ENCODE measurements at regions not wholly inside any gene's neighbourhood (a gene's known extent, or its start where the extent isn't known, plus 50 kb on each side); places are given as distances from the start of the nearest gene placed in this dataset.

- H3K9ac ChIP-seq: no peak overlapping the region
- CTCF ChIA-PET: interaction anchor here (1.6 kb wide), 1 partner anchor 23 kb away, joined by 5 read pairs; no protein-coding TSS in a partner anchor
- H3K9me3 ChIP-seq: no peaks in the 10 kb centered on the region
- H3K79me2 ChIP-seq (ENCODE audit: insufficient read depth): no peaks in the 10 kb centered on the region
- no peak overlapping the region for H3K4me3 ChIP-seq (ENCODE audit: low read depth in 2 of 2, low read length in 1 of 2)
- H3K27me3 ChIP-seq (ENCODE audit: insufficient read depth): no peaks in the 10 kb centered on the region
- no peak overlapping the region for H2AFZ ChIP-seq (ENCODE audit: low read depth)
- H3K9me2 ChIP-seq: no peaks in the 10 kb centered on the region
- H3K36me3 ChIP-seq (replicated peaks in 1 of 2; ENCODE audit: control insufficient read depth in 1 of 2, insufficient read depth in 2 of 2, low read length in 1 of 2): no peaks in the 10 kb centered on the region
- POLR2A ChIA-PET: no interaction called here
- H3F3A ChIP-seq (replicated peaks; ENCODE audit: insufficient read depth): no peaks in the 10 kb centered on the region
- no peak for TF ChIP-seq PBX3 (IDR thresholded peaks at IDR 0.05)
- no peak for TF ChIP-seq SMC3 (IDR thresholded peaks at IDR 0.05; ENCODE audit: low read depth, low read length)
- no peak for TF ChIP-seq SIN3A (IDR thresholded peaks at IDR 0.05; ENCODE audit: borderline replicate concordance, low read depth, low read length)
- TF ChIP-seq MEF2A (IDR thresholded peaks at IDR 0.05; ENCODE audit: borderline replicate concordance, low read depth): no peak
- TF ChIP-seq ZBTB33 (IDR thresholded peaks at IDR 0.05; ENCODE audit: borderline replicate concordance, low read depth): no peak
- TF ChIP-seq GATA2 (CRISPR knock-in tag; IDR thresholded peaks at IDR 0.05): no peak
- no peak for TF ChIP-seq EP300 (IDR thresholded peaks at IDR 0.05; ENCODE audit: borderline replicate concordance in 1 of 2, low read depth in 1 of 2, low read length in 1 of 2)
- no peak for TF ChIP-seq POLR2AphosphoS5 (IDR thresholded peaks at IDR 0.05; ENCODE audit: low read depth, low read length)
- no peak overlapping the region for H3K27ac ChIP-seq (ENCODE audit: low read depth in 2 of 2, low read length in 1 of 2)
- H3K4me2 ChIP-seq: no peak overlapping the region
- H4K20me1 ChIP-seq (ENCODE audit: insufficient read depth): no peaks in the 10 kb centered on the region
- no peak for DNase-seq
- 0% methylated on average over 4 of the region's 4 CpGs for WGBS (ENCODE audit: low lambda C conversion rate)
- no peaks in the 10 kb centered on the region for H3K4me1 ChIP-seq (ENCODE audit: control insufficient read depth in 1 of 2, insufficient read depth in 2 of 2, low read depth in 1 of 2, low read length in 1 of 2)
These were observed 948.2 kb upstream of the FAM98A start for GRCh38 chr2:34547340-34547739.

- ChIA-PET CTCF (no interaction called here), POLR2A (no interaction called here)
- Histone ChIP-seq H3K4me3 (ENCODE audit: low read depth in 2 of 2, low read length in 1 of 2) (no peak overlapping the region), H3K9ac (no peak overlapping the region), H3K4me1 (ENCODE audit: control insufficient read depth in 1 of 2, insufficient read depth in 2 of 2, low read depth in 1 of 2, low read length in 1 of 2) (no peaks in the 10 kb centered on the region), H3K4me2 (no peak overlapping the region), H3K9me3 (no peaks in the 10 kb centered on the region), H3K9me2 (no peaks in the 10 kb centered on the region), H3K36me3 (replicated peaks in 1 of 2; ENCODE audit: control insufficient read depth in 1 of 2, insufficient read depth in 2 of 2, low read length in 1 of 2) (no peaks in the 10 kb centered on the region), H2AFZ (ENCODE audit: low read depth) (no peak overlapping the region), H3K27ac (ENCODE audit: low read depth in 2 of 2, low read length in 1 of 2) (no peak overlapping the region), H3F3A (replicated peaks; ENCODE audit: insufficient read depth) (no peaks in the 10 kb centered on the region), H4K20me1 (ENCODE audit: insufficient read depth) (no peaks in the 10 kb centered on the region), H3K27me3 (ENCODE audit: insufficient read depth) (no peaks in the 10 kb centered on the region), H3K79me2 (ENCODE audit: insufficient read depth) (no peaks in the 10 kb centered on the region)
- WGBS (ENCODE audit: low lambda C conversion rate): 28% methylated on average over 10 of the region's 12 CpGs
- TF ChIP-seq TAF1 (IDR thresholded peaks at IDR 0.05; ENCODE audit: borderline replicate concordance, low read depth, low read length): no peak
- no peak for TF ChIP-seq SMC3 (IDR thresholded peaks at IDR 0.05; ENCODE audit: low read depth, low read length)
- TF ChIP-seq ZBTB33 (IDR thresholded peaks at IDR 0.05; ENCODE audit: borderline replicate concordance, low read depth): no peak
- no peak for TF ChIP-seq RFX5 (IDR thresholded peaks at IDR 0.05; ENCODE audit: low read length)
- TF ChIP-seq JUND (IDR thresholded peaks at IDR 0.05): no peak
- no peak for TF ChIP-seq EZH2phosphoT487 (IDR thresholded peaks at IDR 0.05; ENCODE audit: borderline replicate concordance, low read depth)
- DNase-seq: no peak
These were observed 946.5 kb upstream of the FAM98A start for GRCh38 chr2:34545486-34546136.

Measured in SK-N-SH (cell line).